Neural progenitor cell (in vitro differentiated cells): ENCODE measurements at regions not wholly inside any gene's neighbourhood (a gene's known extent, or its start where the extent isn't known, plus 50 kb on each side); places are given as distances from the start of the nearest gene placed in this dataset.
A peak's percentile ranks its signal among the peaks of the same experiment; 100 is the strongest.

Experiments
- DNase-seq: peaks from one replicate; pipeline ENCODE4 v3.0.0-alpha.2; 2016; ENCODE audit warnings: low spot score
- H2AFZ ChIP-seq: fragments of 200-600 bp; sonication (generic); replicated peaks from 2 replicates; pipeline ENCODE4 v1.6.1; 2016; ENCODE audit warnings: antibody characterized with exemption
- H3F3A ChIP-seq: fragments of 200-600 bp; sonication (generic); 2 replicates; pipeline ENCODE4 v1.6.1; 2016; ENCODE audit warnings: antibody characterized with exemption, low read depth
- H3K27ac ChIP-seq: fragments of 200-600 bp; sonication (generic); 2 replicates; pipeline ENCODE4 v1.5.1; 2016; ENCODE audit warnings: mild to moderate bottlenecking
- H3K27me3 ChIP-seq: fragments of 200-600 bp; sonication (generic); 2 replicates; pipeline ENCODE4 v1.6.1; 2016; ENCODE audit warnings: mild to moderate bottlenecking, moderate library complexity
- H3K36me3 ChIP-seq: fragments of 200-600 bp; sonication (generic); 2 replicates; pipeline ENCODE4 v1.5.1; 2016
- H3K4me1 ChIP-seq: fragments of 200-600 bp; sonication (generic); 2 replicates; pipeline ENCODE4 v1.6.1; 2016; ENCODE audit warnings: mixed run types
- H3K4me2 ChIP-seq: fragments of 200-600 bp; sonication (generic); 2 replicates; pipeline ENCODE4 v1.6.1; 2016
- H3K4me3 ChIP-seq: fragments of 200-600 bp; sonication (generic); 2 replicates; pipeline ENCODE4 v1.5.1; 2016
- H3K79me2 ChIP-seq: fragments of 200-600 bp; sonication (generic); 2 replicates; pipeline ENCODE4 v1.6.1; 2016; ENCODE audit warnings: low read depth
- H3K9ac ChIP-seq: fragments of 200-600 bp; sonication (generic); 2 replicates; pipeline ENCODE4 v1.6.1; 2016
- H3K9me3 ChIP-seq: fragments of 200-600 bp; sonication (generic); 2 replicates; pipeline ENCODE4 v1.5.1; 2016; ENCODE audit warnings: low read depth
- H4K20me1 ChIP-seq: fragments of 200-600 bp; sonication (generic); 2 replicates; pipeline ENCODE4 v1.6.1; 2016; ENCODE audit warnings: low read depth
- H3K27ac Mint-ChIP-seq: 3 replicates; pipeline ENCODE4 v1.8.0; 2021; ENCODE audit warnings: mixed read lengths
- H3K27me3 Mint-ChIP-seq: 2 replicates; pipeline ENCODE4 v1.8.0; 2022; ENCODE audit warnings: low read depth, mild to moderate bottlenecking, inconsistent platforms, moderate library complexity, mixed read lengths; ENCODE audit not compliant: insufficient read depth
- H3K36me3 Mint-ChIP-seq: 3 replicates; pipeline ENCODE4 v1.8.0; 2021; ENCODE audit warnings: mixed read lengths
- H3K4me1 Mint-ChIP-seq: 3 replicates; pipeline ENCODE4 v1.8.0; 2021; ENCODE audit warnings: mixed read lengths
- H3K4me3 Mint-ChIP-seq: 3 replicates; pipeline ENCODE4 v1.8.0; 2021; ENCODE audit warnings: mild to moderate bottlenecking, moderate library complexity, mixed read lengths
- H3K9me3 Mint-ChIP-seq: 3 replicates; pipeline ENCODE4 v1.8.0; 2020; ENCODE audit warnings: mixed read lengths
- CTCF ChIP-seq: fragments of 200-600 bp; sonication (generic); IDR thresholded peaks from 2 replicates; pipeline ENCODE4 v1.5.1; 2017; ENCODE audit warnings: antibody characterized with exemption, mild to moderate bottlenecking
- EZH2 ChIP-seq: fragments of 200-600 bp; sonication (generic); IDR thresholded peaks from 2 replicates; pipeline ENCODE4 v1.6.1; 2017; ENCODE audit warnings: antibody characterized with exemption, mild to moderate bottlenecking, moderate library complexity
- EZH2phosphoT487 ChIP-seq: fragments of 200-600 bp; sonication (generic); IDR thresholded peaks from 2 replicates; pipeline ENCODE4 v1.6.1; 2017; ENCODE audit warnings: antibody characterized with exemption

GRCh38 chr4:28226962-28227361 is 1366.3 kb downstream of the STIM2 start:
- H3K4me3 ChIP-seq = no peak overlapping the region
- Mint-ChIP-seq H3K27ac (no peak overlapping the region), H3K36me3 (no peaks in the 10 kb centered on the region), H3K4me3 (no peak overlapping the region), H3K9me3 (no peaks in the 10 kb centered on the region), H3K27me3 (no peaks in the 10 kb centered on the region), H3K4me1 (peaks cover 27% of the 10 kb centered on the region)
- H3K27me3 ChIP-seq = no peaks in the 10 kb centered on the region
- TF ChIP-seq CTCF = no peak
- no peak for TF ChIP-seq EZH2phosphoT487
- TF ChIP-seq EZH2 = no peak
- no peak overlapping the region for H3K9ac ChIP-seq
- H3K79me2 ChIP-seq = no peaks in the 10 kb centered on the region
- no peaks in the 10 kb centered on the region for H3K36me3 ChIP-seq
- no peaks in the 10 kb centered on the region for H3K9me3 ChIP-seq
- no peak overlapping the region for H3K27ac ChIP-seq
- H3K4me1 ChIP-seq = peaks cover 18% of the 10 kb centered on the region
- H3K4me2 ChIP-seq = no peak overlapping the region
- no peaks in the 10 kb centered on the region for H3F3A ChIP-seq
- no peaks in the 10 kb centered on the region for H4K20me1 ChIP-seq
- DNase-seq = no peak
- H2AFZ ChIP-seq = no peak overlapping the region

- H3K27ac Mint-ChIP-seq = no peak overlapping the region
- Histone ChIP-seq H3F3A (no peaks in the 10 kb centered on the region), H3K9me3 (no peaks in the 10 kb centered on the region), H3K27ac (no peak overlapping the region), H3K4me1 (peaks cover 18% of the 10 kb centered on the region), H3K36me3 (no peaks in the 10 kb centered on the region), H2AFZ (no peak overlapping the region), H3K9ac (no peak overlapping the region), H3K27me3 (no peaks in the 10 kb centered on the region), H3K79me2 (no peaks in the 10 kb centered on the region), H3K4me2 (no peak overlapping the region), H4K20me1 (no peaks in the 10 kb centered on the region), H3K4me3 (no peak overlapping the region)
- TF ChIP-seq EZH2phosphoT487 (no peak), CTCF (no peak), EZH2 (no peak)
- no peak for DNase-seq
- no peak overlapping the region for H3K4me3 Mint-ChIP-seq
- H3K27me3 Mint-ChIP-seq = no peaks in the 10 kb centered on the region
- peaks cover 27% of the 10 kb centered on the region for H3K4me1 Mint-ChIP-seq
- H3K9me3 Mint-ChIP-seq = no peaks in the 10 kb centered on the region
- H3K36me3 Mint-ChIP-seq = no peaks in the 10 kb centered on the region
These were observed 1367.1 kb downstream of the STIM2 start for GRCh38 chr4:28227764-28228163.

- H3K79me2 ChIP-seq = no peaks in the 10 kb centered on the region
- no peak overlapping the region for H2AFZ ChIP-seq
- H3K27ac ChIP-seq = no peak overlapping the region
- no peaks in the 10 kb centered on the region for H3F3A ChIP-seq
- H4K20me1 ChIP-seq = no peaks in the 10 kb centered on the region
- no peak overlapping the region for H3K4me3 Mint-ChIP-seq
- no peaks in the 10 kb centered on the region for H3K36me3 ChIP-seq
- H3K27ac Mint-ChIP-seq = no peak overlapping the region
- H3K4me1 Mint-ChIP-seq = peaks cover 27% of the 10 kb centered on the region
- no peaks in the 10 kb centered on the region for H3K36me3 Mint-ChIP-seq
- H3K4me2 ChIP-seq = no peak overlapping the region
- no peaks in the 10 kb centered on the region for H3K27me3 ChIP-seq
- peaks cover 18% of the 10 kb centered on the region for H3K4me1 ChIP-seq
- no peak overlapping the region for H3K4me3 ChIP-seq
- TF ChIP-seq EZH2phosphoT487 = no peak
- no peak for TF ChIP-seq EZH2
- TF ChIP-seq CTCF = no peak
- DNase-seq = peak; percentile 62
- H3K9me3 Mint-ChIP-seq = no peaks in the 10 kb centered on the region
- H3K27me3 Mint-ChIP-seq = no peaks in the 10 kb centered on the region
- H3K9ac ChIP-seq = no peak overlapping the region
- H3K9me3 ChIP-seq = no peaks in the 10 kb centered on the region
These were observed 1368.2 kb downstream of the STIM2 start for GRCh38 chr4:28228561-28229491.
